ENCODE measurements at regions not wholly inside any gene's neighbourhood (a gene's known extent, or its start where the extent isn't known, plus 50 kb on each side); places are given as distances from the start of the nearest gene placed in this dataset.

GRCh38 chr2:58913082-58913726 is 672.1 kb upstream of the FANCL start:
- DNase-seq: no peak

DNA sequence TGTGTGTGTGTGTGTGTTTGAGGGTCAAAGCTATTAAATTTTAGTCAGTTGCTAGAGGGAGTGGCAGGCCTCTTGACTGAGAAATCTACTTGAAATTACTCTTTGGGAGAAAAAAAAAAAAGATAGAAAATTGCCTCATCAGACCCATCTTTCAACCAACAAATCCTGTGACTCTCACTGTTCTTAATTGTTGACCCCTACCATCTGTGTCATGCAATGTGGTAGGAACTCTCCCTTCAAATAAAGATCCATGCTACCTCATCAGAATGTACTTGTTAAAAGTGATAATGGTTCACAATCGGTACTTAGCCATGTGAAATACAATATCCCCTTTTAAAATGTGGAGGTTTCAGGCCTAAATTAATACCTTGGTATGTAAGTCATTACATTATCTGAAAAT is 670.8 kb upstream of the FANCL start:
- no peak for DNase-seq

DNA sequence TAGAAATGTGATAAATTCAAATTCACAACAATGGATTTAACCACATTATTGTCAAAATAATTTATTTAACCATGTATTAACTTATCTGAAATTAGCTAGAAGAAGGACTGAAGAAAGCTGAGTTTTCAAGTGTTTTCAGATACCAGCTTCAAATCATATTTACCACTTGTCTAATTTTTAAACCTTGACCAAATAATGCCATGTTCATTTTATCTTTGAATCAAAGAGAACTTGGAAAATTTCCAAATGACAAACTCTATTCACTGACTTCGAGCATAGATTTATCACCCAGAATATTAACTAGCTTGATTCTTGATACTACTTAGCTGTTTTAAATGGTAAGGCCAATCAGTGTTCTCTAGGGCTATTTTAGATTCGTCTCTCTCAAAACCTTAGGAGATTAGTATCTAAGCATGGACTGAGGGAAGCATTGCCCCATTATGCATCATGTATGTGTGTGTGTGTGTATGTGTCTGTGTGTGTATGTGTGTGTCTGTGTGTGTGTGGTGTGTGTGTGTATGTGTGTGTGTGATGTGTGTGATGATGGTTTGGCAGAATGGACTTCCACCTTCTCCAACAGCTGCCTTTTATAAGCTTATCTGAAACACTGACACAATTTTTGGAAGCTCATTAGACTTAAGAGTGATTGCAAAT is 667.5 kb upstream of the FANCL start:
- DNase-seq: no peak

DNA sequence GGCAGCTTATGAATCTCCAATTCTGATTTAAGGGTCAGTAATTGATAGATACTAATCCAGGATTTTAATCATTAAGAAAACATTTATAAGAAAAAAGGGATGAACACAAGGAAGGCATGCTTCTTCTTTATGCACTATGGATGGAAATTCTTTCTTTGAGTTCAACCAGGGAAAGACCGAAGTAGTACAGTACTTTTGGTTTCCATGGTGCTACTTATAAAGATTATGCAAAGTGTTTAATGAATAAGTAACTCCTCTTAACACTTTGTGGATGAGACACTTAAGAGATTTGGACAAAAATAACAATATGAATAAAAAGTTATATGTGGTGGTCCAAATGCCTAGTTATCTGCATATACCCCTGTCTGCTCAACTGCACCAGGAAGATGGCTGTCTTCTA is 666.5 kb upstream of the FANCL start:
- DNase-seq: no peak

- no peak for DNase-seq
Observed at GRCh38 chr2:58906081-58906645, 665.0 kb upstream of the FANCL start.

DNA sequence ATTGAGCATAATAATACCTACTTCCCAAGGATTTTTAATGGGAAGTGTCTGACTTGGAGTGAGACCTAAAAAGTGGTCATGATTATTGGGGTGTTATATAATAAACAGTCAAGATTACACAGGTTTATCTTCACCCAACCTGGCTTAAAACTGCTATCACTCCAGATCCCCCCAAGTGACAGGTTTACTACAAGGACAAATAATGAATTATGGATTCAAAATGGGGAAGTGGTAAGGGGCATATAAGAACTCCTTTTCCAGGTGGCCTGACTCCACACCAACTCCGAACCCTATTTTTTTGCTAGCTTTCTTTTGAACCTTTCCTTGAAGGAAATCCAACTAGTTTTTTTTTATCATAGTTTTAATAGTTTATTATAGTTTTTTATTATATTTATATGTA is 663.0 kb upstream of the FANCL start:
- DNase-seq: no peak

DNA sequence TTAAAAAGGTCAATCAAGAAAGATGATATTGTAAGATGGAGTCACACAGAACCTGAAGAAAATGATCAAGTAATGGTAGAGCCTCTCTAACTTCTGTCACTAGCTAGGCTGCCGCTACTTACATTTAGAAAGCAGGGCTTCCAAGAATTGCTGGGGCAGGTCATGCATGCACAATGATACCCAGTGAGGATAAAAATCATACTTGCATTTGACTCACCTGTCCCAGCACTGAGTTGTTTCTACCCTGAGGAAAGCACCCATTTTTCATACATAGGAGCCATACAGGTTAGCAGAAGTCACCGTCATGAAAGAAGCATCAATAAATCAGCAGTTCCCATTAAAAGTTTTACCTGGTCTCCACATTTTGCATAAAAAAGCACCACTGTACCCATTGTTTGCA is 662.3 kb upstream of the FANCL start:
- DNase-seq: no peak

DNA sequence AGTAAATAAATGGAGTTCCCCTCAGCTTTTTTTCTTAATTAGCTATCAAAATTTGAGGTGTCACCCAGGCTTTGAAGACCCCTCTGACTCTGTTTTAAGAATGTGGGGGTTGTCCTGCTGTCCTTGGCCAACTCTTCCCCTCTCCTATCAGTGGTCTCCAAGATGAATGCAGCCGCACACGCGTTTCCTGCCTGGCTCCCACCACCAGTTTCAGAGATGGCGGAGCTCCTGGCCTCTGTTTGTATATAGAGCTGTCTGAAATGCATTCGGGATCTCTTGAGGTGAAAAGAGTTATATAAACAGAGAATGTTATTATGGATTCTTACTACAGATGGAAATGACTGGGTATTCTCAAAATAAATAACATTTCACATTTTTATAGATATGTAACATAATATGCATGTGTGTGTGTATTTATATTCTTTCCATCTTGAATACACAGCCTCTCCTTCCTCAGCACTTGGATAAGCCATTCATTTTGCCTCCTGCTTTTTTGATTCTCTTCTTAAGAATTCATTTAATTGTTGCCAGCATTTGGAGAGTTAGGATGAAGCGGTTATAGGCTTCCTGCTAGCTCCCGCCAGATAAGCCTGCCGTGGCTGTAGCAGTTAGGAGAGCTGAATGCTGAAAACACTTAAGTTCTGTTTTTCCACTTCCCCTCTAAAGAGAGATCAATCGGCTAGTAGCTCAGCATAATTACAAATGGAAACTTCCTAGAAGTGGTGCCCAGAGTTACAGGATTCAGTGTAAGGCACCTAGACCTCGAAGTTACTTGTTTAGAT is 659.3 kb upstream of the FANCL start:
- no peak for DNase-seq

GRCh38 chr2:58899692-58900091 is 658.6 kb upstream of the FANCL start:
- no peak for DNase-seq

GRCh38 chr2:58896638-58897037 is 655.5 kb upstream of the FANCL start:
- no peak for DNase-seq

DNA sequence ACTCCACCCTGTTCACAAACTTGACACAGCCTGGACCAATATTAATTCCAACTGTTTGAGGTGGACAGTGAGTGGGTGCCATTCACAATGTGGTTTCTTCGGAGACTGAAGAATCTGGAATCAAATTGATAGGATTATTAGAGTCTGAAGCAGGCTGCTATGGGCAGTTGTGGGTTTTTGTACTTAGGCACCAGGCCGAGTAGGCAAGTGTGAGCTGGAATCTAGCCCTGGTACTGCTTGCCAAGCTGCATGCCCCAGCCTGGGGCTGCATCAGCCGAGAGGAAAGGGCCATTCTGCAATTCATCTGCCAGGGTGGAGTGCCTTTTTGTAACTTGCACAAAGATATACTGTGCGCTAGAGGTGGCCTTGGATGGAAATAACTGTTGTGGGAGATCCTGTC is 654.7 kb upstream of the FANCL start:
- no peak for DNase-seq

DNA sequence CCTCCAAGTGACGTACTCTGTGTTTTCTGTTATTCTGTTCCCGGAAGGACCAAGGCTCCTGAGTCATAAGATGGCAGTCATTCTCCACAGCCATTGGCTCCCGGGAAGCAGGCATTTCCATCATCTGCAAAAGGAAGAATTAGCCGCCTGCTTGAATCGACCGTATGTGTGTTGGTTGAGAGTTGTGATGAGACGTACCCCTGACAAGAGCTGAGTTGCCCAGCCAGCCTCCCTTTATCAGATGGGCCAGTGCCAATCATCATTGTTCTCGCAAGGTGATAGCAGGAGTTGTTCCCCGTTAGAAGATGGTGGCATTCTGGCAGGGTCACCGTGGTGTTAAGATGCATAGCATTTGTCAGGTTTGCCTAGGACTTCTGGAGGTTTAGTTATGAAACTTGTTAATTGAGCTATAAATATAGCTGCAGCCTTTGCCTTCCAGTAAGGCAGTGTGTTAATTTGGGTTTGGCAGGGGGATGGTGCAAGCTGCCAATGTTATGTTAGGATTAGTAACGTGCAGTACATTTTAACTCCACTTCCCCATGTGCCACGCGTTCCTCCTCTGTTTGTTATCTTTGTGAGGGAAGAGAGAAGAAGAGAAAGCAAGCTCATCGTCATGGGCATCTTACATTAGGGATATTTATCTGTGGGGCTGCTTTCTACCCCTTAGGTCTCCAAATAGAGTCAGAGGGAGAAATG is 652.7 kb upstream of the FANCL start:
- DNase-seq: no peak

DNA sequence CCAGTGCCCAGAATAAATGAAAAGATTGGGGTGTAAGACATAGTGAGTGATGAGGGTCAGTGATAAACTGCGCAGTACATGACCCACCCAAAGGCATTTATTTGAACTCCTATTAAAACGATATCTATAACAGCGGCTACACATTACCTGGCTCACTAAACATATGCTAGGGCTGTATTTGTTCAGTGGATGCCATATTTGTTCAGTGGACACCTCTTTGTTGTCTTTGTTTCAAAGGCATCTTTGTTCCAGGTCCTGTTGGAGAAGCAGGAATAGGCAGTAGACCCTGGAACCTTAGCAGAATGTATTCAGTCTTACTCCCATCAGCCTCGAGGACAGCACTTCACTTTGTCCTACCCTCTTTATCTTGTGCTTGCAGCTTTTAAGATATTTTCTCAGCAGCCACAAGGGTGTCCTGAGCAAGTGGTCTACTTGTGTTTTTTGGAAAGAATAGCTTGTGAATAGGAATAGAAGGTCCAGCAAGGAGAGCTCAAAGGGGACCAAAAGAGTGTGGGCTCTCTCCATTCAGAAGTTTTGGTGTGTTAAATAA is 650.8 kb upstream of the FANCL start:
- DNase-seq: no peak

GRCh38 chr2:58890865-58891525 is 649.9 kb upstream of the FANCL start:
- DNase-seq: no peak

DNA sequence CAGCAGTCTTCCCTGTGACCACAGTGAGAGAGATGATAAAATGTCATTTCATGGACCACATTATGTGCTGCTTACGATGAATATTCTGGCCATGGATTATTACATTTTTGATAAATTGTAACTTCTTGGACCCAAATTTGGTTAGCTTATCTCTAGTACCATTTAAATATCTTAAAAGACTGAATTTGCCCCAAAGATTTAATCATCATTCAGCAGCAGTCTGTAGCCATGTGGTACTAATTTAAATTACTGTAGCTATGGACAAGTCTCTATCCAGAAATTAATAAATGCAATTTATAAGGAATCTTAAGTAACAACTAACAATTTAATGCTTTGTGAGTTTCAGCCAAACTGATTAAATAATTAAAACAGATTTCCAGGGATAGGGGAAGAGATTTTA is 644.9 kb upstream of the FANCL start:
- DNase-seq: no peak

DNA sequence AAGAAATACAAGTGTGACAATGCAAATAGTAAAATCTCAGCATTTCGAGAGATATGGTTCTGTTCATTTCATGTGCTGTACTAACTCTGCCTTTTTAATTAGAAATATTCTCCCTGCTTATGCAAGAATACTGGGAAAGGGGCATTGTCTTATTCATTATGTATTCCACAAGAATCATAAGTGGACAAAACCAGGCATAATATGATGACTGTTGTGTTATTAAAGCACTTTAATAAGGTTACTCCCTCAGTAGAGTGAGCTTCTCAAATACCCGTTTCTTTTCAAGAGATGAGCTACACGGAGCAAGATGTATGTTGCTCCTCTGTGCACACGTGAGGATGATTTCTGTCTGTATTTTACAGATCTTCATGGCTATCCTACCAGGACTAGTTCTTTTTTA is 638.7 kb upstream of the FANCL start:
- no peak for DNase-seq

DNA sequence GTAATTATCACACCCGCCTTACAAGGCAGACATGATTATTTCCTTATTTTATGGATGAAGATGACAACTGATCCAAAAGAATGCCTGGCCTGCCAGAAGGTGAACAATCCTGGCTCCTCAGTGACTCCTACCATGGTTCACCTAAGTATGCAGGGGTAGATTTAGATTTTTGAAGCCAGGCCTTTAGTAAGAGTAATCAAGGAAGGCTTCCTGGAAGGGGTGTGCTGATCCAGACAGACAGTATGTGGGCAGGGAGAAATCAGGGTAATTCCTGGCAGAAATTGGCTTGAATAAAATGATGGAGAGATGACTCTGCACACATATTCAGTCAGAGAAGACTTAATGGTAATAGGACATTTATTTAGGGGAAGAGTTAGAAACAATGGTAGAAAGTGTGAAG is 637.7 kb upstream of the FANCL start:
- no peak for DNase-seq

DNA sequence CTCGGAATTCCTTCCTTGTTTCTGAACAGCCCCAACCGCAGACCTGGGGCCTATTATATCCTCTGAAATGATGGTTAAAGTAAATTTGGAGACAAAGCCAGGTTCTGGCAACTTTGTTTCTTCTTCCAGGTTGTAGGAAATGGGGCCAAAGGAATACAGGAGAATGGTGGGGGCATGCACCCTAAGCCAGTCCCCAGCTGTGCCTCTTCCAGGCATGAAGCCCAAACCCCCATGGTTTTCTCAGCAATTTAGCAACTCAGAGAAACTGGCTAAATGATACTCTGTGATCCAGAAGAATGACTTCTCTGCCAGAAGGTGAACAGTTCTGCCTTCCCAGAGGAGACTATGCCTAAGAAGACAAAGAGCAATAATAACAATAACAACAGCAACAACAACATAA is 635.0 kb upstream of the FANCL start:
- no peak for DNase-seq

DNA sequence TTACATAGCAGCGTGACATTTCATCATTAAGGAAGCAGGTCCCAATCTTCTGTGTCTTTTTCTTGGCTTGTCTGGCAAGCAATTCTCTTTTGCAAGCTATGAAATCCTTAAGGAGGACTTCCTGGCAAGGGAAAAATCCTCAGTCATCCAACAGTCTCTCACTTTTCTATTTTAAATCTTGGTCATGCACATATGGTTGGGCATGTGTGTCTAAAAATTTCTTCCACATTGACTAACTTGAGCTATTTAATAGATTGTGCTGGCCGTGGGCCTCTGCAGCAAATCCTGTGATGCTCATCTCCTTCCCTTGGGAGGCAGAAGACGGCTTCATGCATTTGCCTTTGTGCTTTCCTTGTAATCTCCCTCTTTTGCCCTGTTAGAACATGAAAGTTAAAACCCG is 634.3 kb upstream of the FANCL start:
- no peak for DNase-seq

GRCh38 chr2:58871469-58872142 is 630.5 kb upstream of the FANCL start:
- DNase-seq: no peak

- no peak for DNase-seq
Observed at GRCh38 chr2:58870704-58871103, 629.6 kb upstream of the FANCL start.

- DNase-seq: no peak
Observed at GRCh38 chr2:58866946-58867345, 625.8 kb upstream of the FANCL start.

Data from CD4-positive, alpha-beta T cell treated with Interleukin-15 for 1 hour (primary cell).